ENCODE measurements at regions not wholly inside any gene's neighbourhood (a gene's known extent, or its start where the extent isn't known, plus 50 kb on each side); places are given as distances from the start of the nearest gene placed in this dataset.

DNA sequence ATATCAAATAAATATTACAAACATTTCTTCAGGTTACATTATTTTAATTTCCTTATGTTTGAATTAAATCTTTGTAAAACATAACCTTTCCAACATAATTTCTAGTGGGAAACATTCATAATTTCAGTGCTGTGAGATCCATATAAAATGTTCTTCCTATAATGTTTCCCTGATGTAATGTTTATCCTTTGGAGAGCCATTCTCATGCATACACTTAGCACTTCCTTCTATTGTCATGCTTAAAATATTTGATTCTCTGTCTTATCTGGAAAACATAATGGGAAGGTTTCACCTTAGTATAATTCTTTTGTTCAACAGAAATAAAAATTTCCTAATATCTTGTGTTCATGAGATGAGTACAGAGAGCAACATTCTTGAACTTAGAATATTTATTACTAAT is 472.5 kb downstream of the ADAMTS20 start:
- TF ChIP-seq, protein P1, sequence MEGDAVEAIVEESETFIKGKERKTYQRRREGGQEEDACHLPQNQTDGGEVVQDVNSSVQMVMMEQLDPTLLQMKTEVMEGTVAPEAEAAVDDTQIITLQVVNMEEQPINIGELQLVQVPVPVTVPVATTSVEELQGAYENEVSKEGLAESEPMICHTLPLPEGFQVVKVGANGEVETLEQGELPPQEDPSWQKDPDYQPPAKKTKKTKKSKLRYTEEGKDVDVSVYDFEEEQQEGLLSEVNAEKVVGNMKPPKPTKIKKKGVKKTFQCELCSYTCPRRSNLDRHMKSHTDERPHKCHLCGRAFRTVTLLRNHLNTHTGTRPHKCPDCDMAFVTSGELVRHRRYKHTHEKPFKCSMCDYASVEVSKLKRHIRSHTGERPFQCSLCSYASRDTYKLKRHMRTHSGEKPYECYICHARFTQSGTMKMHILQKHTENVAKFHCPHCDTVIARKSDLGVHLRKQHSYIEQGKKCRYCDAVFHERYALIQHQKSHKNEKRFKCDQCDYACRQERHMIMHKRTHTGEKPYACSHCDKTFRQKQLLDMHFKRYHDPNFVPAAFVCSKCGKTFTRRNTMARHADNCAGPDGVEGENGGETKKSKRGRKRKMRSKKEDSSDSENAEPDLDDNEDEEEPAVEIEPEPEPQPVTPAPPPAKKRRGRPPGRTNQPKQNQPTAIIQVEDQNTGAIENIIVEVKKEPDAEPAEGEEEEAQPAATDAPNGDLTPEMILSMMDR (IDR thresholded peaks at IDR 0.05): no peak
- no peak for TF ChIP-seq POLR2A (IDR thresholded peaks at IDR 0.05)
